HEK293T (cell line): ENCODE measurements at regions not wholly inside any gene's neighbourhood (a gene's known extent, or its start where the extent isn't known, plus 50 kb on each side); places are given as distances from the start of the nearest gene placed in this dataset.
"Not testable (repeated sequence)": the region's sequence is repeated elsewhere in the genome, so short reads cannot be mapped to it uniquely, and the experiment has no call there.

ENCODE experiments used
- CTCF ChIA-PET: fragments of 350-600 bp; formaldehyde crosslinking; extraction: SDS; loops from one replicate; lab custom pipeline; 2021; ENCODE audit warnings: antibody characterized with exemption, inconsistent platforms; lab: Yijun Ruan, JAX
- POLR2A ChIA-PET: fragments of 350-600 bp; formaldehyde crosslinking; extraction: SDS; loops from one replicate; lab custom pipeline; 2020; ENCODE audit warnings: antibody characterized with exemption, inconsistent platforms; lab: Yijun Ruan, JAX
- DNase-seq: peaks from one replicate; pipeline ENCODE4 v3.0.0; 2012; ENCODE audit warnings: mixed read lengths; ENCODE audit errors: extremely low spot score
- ARNT ChIP-seq: fragments of 450-650 bp; IDR thresholded peaks from 2 replicates; pipeline ENCODE4 v1.6.1; 2017; ENCODE audit warnings: mild to moderate bottlenecking
- BHLHE40 ChIP-seq: fragments of 450-650 bp; IDR thresholded peaks from 2 replicates; pipeline ENCODE4 v1.6.1; 2016; ENCODE audit warnings: mild to moderate bottlenecking, moderate library complexity, borderline replicate concordance
- CTBP1 ChIP-seq: fragments of 450-650 bp; IDR thresholded peaks from 2 replicates; pipeline ENCODE4 v1.6.1; 2016; ENCODE audit warnings: borderline replicate concordance
- ELF4 ChIP-seq: fragments of 450-650 bp; IDR thresholded peaks from 2 replicates; pipeline ENCODE4 v1.6.1; 2017; ENCODE audit warnings: antibody characterized with exemption
- FOXA1 ChIP-seq: fragments of 450-650 bp; IDR thresholded peaks from 2 replicates; pipeline ENCODE4 v1.6.1; 2016; ENCODE audit warnings: mild to moderate bottlenecking
- FOXK2 ChIP-seq: fragments of 450-650 bp; IDR thresholded peaks from 2 replicates; pipeline ENCODE4 v1.6.1; 2016; ENCODE audit warnings: mild to moderate bottlenecking
- FOXM1 ChIP-seq: fragments of 450-650 bp; IDR thresholded peaks from 2 replicates; pipeline ENCODE4 v1.6.1; 2017; ENCODE audit warnings: mild to moderate bottlenecking, borderline replicate concordance
- HDGF ChIP-seq: fragments of 450-650 bp; IDR thresholded peaks from 2 replicates; pipeline ENCODE4 v1.6.1; 2017; ENCODE audit warnings: antibody characterized with exemption, borderline replicate concordance
- L3MBTL2 ChIP-seq: fragments of 450-650 bp; conservative IDR thresholded peaks from 2 replicates; pipeline ENCODE4 v1.6.1; 2016; ENCODE audit warnings: mild to moderate bottlenecking
- LEF1 ChIP-seq: fragments of 450-650 bp; IDR thresholded peaks from 2 replicates; pipeline ENCODE4 v1.6.1; 2017; ENCODE audit warnings: mild to moderate bottlenecking, borderline replicate concordance
- NFRKB ChIP-seq: fragments of 450-650 bp; IDR thresholded peaks from 2 replicates; pipeline ENCODE4 v1.6.1; 2016; ENCODE audit warnings: mild to moderate bottlenecking, moderate library complexity
- SP1 ChIP-seq: fragments of 450-650 bp; IDR thresholded peaks from 2 replicates; pipeline ENCODE4 v1.6.1; 2017
- SUZ12 ChIP-seq: fragments of 450-650 bp; IDR thresholded peaks from 2 replicates; pipeline ENCODE4 v1.6.1; 2016; ENCODE audit warnings: mild to moderate bottlenecking
- TARDBP ChIP-seq: fragments of 450-650 bp; IDR thresholded peaks from 2 replicates; pipeline ENCODE4 v1.6.1; 2016
- ZNF384 ChIP-seq: fragments of 450-650 bp; IDR thresholded peaks from 2 replicates; pipeline ENCODE4 v1.6.1; 2016
- TF ChIP-seq, protein P1 (sequence below): fragments of 450-650 bp; IDR thresholded peaks from 2 replicates; pipeline ENCODE4 v1.6.1; 2016

DNA sequence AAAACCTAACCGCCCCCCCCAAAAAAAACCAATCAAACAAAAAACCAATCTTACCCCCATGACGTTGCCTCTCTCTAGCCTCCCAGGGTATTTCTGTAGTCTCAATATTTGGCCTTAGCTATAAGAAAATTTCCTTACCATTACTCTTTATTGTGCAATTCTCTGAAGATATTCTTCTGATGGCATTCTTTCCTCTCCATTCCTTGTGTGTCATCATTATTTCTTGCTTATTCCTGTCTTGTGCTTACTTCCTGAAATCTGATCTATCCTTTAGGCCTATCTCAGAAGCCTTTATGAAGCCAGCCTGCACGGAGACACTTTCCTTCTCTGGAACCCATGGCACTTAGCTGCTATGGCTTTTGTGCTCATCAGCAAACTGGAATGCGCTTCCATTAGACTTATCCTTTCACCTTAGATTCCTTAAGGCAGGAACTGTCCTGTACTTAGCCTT lies 65.9 kb upstream of the DDR1 start:
- DNase-seq: no peak
- POLR2A ChIA-PET: no interaction called here
- TF ChIP-seq FOXK2 (no peak), HDGF (no peak), SUZ12 (no peak), LEF1 (no peak), ELF4 (no peak), ZNF384 (no peak), TARDBP (no peak), BHLHE40 (no peak), FOXM1 (no peak)
- CTCF ChIA-PET: interaction anchor here (0.7 to 0.9 kb wide), 2 partner anchors 87 to 269 kb away, joined by 3 to 4 read pairs; no protein-coding TSS in a partner anchor

DNA sequence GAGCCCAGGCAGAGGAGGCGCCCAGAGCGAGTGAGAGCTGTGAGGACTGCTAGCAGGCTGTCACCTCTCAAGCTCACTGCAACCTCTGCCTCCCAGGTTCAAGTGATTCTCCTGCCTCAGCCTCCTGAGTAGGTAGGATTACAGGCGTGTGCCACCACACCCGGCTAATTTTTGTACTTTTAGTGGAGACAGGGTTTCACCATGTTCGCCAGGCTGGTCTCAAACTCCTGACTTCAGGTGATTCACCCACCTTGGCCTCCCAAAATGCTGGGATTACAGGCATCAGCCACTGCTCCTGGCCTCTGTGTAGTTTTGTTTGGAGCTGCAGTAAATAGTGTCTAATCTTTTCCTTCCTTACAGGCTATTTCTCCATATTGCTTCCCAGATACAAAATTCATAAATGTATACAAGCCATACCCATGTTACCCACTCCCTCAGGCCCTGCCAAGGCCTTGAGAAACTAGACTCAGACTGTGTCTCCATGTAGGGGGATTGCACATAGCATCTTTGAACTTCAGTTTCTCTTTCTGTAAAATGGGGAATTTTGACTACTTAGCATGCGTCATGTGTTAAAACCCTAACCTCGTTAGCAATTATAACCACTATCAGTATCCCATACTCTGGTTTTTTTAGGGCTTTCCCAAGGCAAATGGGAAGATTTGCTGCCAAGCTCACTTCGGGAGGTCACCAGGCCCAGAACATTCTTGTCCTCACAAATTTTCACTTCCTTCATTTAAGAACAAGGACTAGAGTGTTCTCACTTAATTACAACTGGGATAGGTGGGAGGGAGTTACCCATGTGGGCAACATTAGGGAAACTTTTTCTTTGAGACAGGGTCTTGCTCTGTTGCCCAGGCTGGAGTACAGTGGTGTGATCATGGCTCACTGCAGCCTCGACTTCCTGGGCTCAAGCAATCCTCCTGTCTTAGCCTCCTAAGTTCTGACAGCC lies 67.3 kb upstream of the DDR1 start:
- ChIA-PET POLR2A (no interaction called here), CTCF (no interaction called here)
- TF ChIP-seq BHLHE40: no peak
- TF ChIP-seq ZNF384: no peak
- no peak for TF ChIP-seq FOXK2
- TF ChIP-seq HDGF: no peak
- TF ChIP-seq L3MBTL2: no peak
- no peak for TF ChIP-seq FOXA1
- no peak for TF ChIP-seq LEF1
- no peak for TF ChIP-seq SUZ12
- TF ChIP-seq SP1: no peak
- TF ChIP-seq NFRKB: no peak
- TF ChIP-seq ARNT: no peak
- TF ChIP-seq, protein P1, sequence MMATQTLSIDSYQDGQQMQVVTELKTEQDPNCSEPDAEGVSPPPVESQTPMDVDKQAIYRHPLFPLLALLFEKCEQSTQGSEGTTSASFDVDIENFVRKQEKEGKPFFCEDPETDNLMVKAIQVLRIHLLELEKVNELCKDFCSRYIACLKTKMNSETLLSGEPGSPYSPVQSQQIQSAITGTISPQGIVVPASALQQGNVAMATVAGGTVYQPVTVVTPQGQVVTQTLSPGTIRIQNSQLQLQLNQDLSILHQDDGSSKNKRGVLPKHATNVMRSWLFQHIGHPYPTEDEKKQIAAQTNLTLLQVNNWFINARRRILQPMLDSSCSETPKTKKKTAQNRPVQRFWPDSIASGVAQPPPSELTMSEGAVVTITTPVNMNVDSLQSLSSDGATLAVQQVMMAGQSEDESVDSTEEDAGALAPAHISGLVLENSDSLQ: no peak
- DNase-seq: no peak

DNA sequence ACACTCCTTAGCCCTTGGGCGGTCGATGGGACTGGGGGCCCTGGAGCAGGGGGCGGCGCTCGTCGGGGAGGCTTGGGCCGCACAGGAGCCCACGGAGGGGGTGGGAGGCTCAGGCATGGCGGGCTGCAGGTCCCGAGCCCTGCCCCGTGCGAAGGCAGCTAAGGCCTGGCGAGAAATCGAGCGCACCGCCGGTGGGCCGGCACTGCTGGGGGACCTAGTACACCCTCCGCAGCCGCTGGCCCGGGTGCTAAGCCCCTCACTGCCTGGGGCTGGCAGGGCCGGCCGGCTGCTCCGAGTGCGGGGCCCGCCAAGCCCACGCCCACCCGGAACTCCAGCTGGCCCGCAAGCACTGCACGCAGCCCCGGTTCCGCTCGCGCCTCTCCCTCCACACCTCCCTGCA lies 68.0 kb upstream of the DDR1 start:
- CTCF ChIA-PET, DNase-seq: not testable (repeated sequence)
- POLR2A ChIA-PET: interaction anchor here (1.1 kb wide), 1 partner anchor 72 kb away, joined by 3 read pairs; the partner anchor contains the start of gene IER3

DNA sequence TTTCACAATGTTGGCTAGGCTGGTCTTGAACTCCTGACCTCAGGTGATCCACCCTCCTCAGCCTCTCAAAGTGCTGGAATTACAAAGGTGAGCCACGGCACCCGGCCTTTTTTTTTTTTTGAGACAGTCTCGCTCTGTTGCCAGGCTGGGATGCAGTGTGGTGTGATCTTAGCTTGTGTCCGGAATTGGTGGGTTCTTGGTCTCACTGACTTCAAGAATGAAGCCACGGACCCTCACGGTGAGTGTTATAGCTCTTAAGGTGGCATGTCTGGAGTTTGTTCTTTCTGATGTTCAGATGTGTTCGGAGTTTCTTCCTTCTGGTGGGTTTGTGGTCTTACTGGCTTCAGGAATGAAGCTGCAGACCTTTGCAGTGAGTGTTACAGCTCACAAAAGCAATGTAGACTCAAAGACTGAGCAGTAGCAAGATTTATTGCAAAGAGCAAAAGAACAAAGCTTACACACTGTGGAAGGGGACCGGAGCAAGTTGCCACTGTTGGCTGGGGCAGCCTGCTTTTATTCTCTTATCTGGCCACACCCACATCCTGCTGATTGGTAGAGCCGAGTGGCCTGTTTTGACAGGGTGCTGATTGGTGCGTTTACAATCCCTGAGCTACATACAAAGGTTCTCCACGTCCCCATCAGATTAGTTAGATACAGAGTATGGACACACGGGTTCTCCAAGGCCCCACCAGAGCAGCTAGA lies 69.1 kb upstream of the DDR1 start:
- POLR2A ChIA-PET: interaction anchor here (1.1 kb wide), 1 partner anchor 71 kb away, joined by 3 read pairs; the partner anchor contains the start of gene IER3
- DNase-seq, CTCF ChIA-PET: not testable (repeated sequence)

DNA sequence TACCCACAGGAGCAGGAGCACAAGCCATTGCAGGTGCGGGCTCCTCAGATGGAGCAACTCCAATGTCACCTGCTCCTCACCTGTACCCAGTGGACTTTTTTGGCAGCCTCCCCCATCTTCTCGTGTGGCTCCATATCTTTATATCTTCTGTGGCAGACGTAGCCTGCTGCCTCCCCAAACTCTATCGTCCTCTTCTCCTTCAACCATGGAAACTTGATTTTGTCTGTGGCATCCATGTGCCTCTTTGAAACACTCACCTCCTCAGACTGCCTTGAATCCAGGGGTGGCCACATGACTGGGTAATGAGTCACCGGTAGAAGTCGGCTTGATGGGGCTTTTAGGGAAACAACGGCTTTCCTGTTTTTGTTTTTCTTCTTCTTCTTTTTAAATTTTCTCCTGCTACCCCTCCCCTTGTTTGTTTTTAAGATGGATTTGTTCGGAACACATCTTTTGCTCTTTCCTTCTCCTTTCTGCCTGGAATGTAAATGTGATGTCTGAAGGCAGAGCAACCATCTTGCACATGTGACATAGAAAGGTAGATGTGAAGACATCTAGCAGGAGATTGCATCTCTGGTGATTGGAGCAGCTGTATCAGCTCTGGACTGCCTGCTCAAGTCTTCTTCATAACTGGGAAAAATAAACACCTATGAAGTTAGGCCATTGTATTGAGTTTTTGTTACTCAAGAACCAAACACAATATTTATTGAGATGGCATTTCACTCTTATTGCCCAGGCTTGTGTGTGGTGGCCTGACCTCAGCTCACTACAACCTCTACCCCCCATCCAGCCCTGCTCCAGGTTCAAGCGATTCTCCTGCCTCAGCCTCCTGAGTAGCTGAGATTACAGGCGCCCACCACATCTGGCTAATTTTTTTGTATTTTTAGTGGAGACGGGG lies 69.9 kb upstream of the DDR1 start:
- ChIA-PET CTCF (no interaction called here), POLR2A (no interaction called here)
- DNase-seq: no peak
- TF ChIP-seq L3MBTL2 (no peak), ELF4 (no peak), TARDBP (no peak), SP1 (no peak), ARNT (no peak), FOXM1 (no peak), FOXK2 (no peak), LEF1 (no peak), FOXA1 (no peak), HDGF (no peak), NFRKB (no peak), BHLHE40 (no peak), CTBP1 (no peak), ZNF384 (no peak), SUZ12 (no peak)
- TF ChIP-seq, protein P1: no peak

DNA sequence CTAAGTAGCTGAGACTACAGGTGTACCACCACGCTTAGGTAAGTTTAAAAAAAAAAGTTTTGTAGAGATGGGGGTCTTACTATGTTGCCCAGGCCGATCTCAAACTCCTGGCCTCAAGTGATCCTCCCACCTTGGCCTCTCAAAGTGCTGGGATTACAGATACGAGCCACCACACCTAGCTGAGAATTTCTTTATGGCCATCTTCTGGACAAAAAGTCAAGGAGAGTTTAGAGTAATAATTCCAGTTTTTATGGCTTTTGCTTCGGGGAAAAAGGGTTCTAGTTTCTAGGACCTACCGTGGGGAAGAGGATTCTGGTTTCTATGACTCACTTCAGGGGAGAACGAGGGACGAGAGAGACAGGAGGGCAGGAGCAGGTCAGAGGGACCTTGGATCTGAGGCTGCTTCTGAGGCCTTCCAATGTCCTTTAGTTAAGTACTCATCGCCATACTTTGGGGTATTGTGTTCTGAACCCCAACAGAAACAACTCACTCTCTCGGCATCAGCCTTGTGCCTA lies 69.3 kb upstream of the IER3 start:
- TF ChIP-seq CTBP1 (no peak), LEF1 (no peak), ARNT (no peak), SP1 (no peak), FOXM1 (no peak), SUZ12 (no peak), NFRKB (no peak), TARDBP (no peak), HDGF (no peak), FOXA1 (no peak), ZNF384 (no peak), BHLHE40 (no peak), L3MBTL2 (no peak), FOXK2 (no peak), ELF4 (no peak)
- TF ChIP-seq, protein P1: no peak
- no peak for DNase-seq
- CTCF ChIA-PET: no interaction called here
- POLR2A ChIA-PET: no interaction called here
